ENCODE measurements at regions not wholly inside any gene's neighbourhood (a gene's known extent, or its start where the extent isn't known, plus 50 kb on each side); places are given as distances from the start of the nearest gene placed in this dataset.
"Not testable (repeated sequence)": the region's sequence is repeated elsewhere in the genome, so short reads cannot be mapped to it uniquely, and the experiment has no call there.

DNA sequence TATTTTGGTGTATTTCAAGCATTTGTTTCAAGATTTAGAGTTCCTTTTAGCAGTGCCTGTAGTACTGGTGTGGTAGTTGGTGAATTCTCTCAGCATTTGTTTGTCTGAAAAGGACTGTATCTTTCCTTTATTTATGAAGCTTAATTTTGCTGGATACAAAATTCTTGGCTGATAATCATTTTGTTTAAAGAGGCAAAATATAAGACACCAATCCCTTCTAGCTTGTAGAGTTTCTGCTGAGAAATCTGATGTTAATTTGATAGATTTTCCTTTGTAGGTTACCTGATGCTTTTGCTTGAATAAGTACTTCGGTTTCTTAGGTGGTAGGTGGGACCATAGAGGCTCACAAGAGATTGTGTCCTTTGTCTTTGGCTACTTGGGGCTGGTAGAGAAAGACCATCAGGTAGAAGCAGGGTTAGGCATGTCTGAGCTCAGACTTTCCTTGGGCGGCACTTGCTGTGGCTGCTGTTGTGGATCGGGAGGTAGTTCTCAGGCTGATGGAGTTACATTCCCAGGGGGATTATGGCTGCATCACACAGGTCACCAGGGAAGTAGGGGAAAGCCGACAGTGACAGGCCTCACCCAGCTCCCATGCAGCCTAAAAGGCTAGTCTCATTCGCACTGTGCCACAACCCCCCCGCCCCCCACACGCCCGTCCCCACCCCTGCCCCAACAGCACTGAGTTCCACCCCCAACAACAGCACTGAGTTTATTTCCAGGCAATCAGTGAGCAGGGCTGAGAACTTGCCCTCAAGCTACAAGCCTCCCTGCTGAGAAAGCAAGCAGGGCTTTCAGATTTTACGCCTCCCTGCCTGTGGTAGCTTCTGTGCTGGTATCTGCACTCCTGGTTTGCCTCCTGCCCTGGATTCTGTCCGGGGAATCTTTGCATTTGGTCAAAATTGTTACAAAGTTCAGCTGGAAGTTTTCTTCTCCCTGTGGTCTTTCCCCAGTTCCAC is 127.1 kb upstream of the GLRA1 start:
- Histone ChIP-seq H3K4me3 (replicated peaks; ENCODE audit: low read depth, low read length) (no peak overlapping the region), H3K27me3 (replicated peaks; ENCODE audit: control insufficient read depth, insufficient read depth, low read length) (no peaks in the 10 kb centered on the region), H3K36me3 (ENCODE audit: control insufficient read depth, insufficient read depth, low read length) (no peaks in the 10 kb centered on the region)
- no peak for DNase-seq (ENCODE audit: extremely low read depth, insufficient read length)
- TF ChIP-seq, protein P1, sequence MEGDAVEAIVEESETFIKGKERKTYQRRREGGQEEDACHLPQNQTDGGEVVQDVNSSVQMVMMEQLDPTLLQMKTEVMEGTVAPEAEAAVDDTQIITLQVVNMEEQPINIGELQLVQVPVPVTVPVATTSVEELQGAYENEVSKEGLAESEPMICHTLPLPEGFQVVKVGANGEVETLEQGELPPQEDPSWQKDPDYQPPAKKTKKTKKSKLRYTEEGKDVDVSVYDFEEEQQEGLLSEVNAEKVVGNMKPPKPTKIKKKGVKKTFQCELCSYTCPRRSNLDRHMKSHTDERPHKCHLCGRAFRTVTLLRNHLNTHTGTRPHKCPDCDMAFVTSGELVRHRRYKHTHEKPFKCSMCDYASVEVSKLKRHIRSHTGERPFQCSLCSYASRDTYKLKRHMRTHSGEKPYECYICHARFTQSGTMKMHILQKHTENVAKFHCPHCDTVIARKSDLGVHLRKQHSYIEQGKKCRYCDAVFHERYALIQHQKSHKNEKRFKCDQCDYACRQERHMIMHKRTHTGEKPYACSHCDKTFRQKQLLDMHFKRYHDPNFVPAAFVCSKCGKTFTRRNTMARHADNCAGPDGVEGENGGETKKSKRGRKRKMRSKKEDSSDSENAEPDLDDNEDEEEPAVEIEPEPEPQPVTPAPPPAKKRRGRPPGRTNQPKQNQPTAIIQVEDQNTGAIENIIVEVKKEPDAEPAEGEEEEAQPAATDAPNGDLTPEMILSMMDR (IDR thresholded peaks at IDR 0.05; ENCODE audit: insufficient read depth, low read length, poor library complexity, severe bottlenecking): no peak

GRCh38 chr5:152046361-152046760 is 121.7 kb upstream of the GLRA1 start:
- H3K36me3 ChIP-seq (ENCODE audit: control insufficient read depth, insufficient read depth, low read length): no peaks in the 10 kb centered on the region
- DNase-seq (ENCODE audit: extremely low read depth, insufficient read length): no peak
- TF ChIP-seq, protein P1 (IDR thresholded peaks at IDR 0.05; ENCODE audit: insufficient read depth, low read length, poor library complexity, severe bottlenecking): no peak

GRCh38 chr5:152038856-152039255 is 114.2 kb upstream of the GLRA1 start:
- not testable (repeated sequence) for H3K27me3 ChIP-seq (replicated peaks; ENCODE audit: control insufficient read depth, insufficient read depth, low read length); H3K4me3 ChIP-seq (replicated peaks; ENCODE audit: low read depth, low read length); DNase-seq (ENCODE audit: extremely low read depth, insufficient read length); H3K36me3 ChIP-seq (ENCODE audit: control insufficient read depth, insufficient read depth, low read length)

More at GRCh38 chr5:152046361-152046760, 121.7 kb upstream of the GLRA1 start:
- H3K4me3 ChIP-seq (replicated peaks; ENCODE audit: low read depth, low read length): no peak overlapping the region
- H3K27me3 ChIP-seq (replicated peaks; ENCODE audit: control insufficient read depth, insufficient read depth, low read length): no peaks in the 10 kb centered on the region

- not testable (repeated sequence) for H3K27me3 ChIP-seq (replicated peaks; ENCODE audit: control insufficient read depth, insufficient read depth, low read length); H3K36me3 ChIP-seq (ENCODE audit: control insufficient read depth, insufficient read depth, low read length); H3K4me3 ChIP-seq (replicated peaks; ENCODE audit: low read depth, low read length)
- peak; percentile 26 for DNase-seq (ENCODE audit: extremely low read depth, insufficient read length)
These were observed 101.8 kb upstream of the GLRA1 start for GRCh38 chr5:152026328-152027024.

GRCh38 chr5:152016421-152016820 is 91.8 kb upstream of the GLRA1 start:
- DNase-seq (ENCODE audit: extremely low read depth, insufficient read length): no peak

GRCh38 chr5:152007653-152008335 is 83.1 kb upstream of the GLRA1 start:
- Histone ChIP-seq H3K4me3 (replicated peaks; ENCODE audit: low read depth, low read length) (no peak overlapping the region), H3K27me3 (replicated peaks; ENCODE audit: control insufficient read depth, insufficient read depth, low read length) (no peaks in the 10 kb centered on the region), H3K36me3 (ENCODE audit: control insufficient read depth, insufficient read depth, low read length) (no peaks in the 10 kb centered on the region)
- TF ChIP-seq, protein P1 (IDR thresholded peaks at IDR 0.05; ENCODE audit: insufficient read depth, low read length, poor library complexity, severe bottlenecking): no peak
- DNase-seq (ENCODE audit: extremely low read depth, insufficient read length): no peak

More at GRCh38 chr5:152016421-152016820, 91.8 kb upstream of the GLRA1 start:
- Histone ChIP-seq H3K27me3 (replicated peaks; ENCODE audit: control insufficient read depth, insufficient read depth, low read length) (no peaks in the 10 kb centered on the region), H3K36me3 (ENCODE audit: control insufficient read depth, insufficient read depth, low read length) (no peaks in the 10 kb centered on the region), H3K4me3 (replicated peaks; ENCODE audit: low read depth, low read length) (no peak overlapping the region)
- TF ChIP-seq, protein P1 (IDR thresholded peaks at IDR 0.05; ENCODE audit: insufficient read depth, low read length, poor library complexity, severe bottlenecking): no peak

Data from GM06990 (cell line).